ENCODE measurements at regions not wholly inside any gene's neighbourhood (a gene's known extent, or its start where the extent isn't known, plus 50 kb on each side); places are given as distances from the start of the nearest gene placed in this dataset.

DNA sequence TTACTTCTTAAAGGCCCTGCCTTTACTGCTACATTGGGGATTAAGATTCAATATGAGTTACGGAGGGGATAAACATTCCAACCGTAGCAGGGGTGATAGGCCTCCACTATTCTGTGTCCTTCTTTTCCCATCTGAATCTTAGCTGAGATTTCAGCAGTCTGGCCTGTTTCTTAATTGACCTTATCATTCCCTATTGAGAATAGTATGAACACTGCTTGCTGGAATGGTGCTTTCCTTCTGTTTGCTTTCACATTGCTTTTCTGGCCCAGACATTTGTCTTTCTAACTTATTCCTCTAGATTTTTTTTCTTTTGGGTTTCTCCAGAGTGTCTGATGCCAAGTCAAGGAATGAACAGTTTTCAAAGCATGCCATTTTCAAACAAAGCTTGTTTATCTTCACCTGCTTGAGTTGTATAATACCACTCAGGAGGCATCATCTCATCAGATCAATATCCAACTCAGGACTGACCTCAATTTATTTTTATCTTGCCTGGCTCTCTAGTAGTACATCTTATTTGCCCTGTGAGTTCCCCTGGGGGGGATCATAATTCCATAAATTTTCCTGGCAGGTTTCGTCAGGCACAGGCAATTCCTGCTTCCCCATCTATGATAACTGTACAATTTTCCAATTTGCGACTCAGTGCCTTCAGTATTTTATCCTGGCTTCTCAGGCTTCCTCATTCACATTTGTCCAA, 161.1 kb upstream of the STT3B start:
- TF ChIP-seq CTCF (IDR thresholded peaks at IDR 0.05), result no peak
- no peak for TF ChIP-seq EZH2 (IDR thresholded peaks at IDR 0.05)
- TF ChIP-seq EZH2phosphoT487 (IDR thresholded peaks at IDR 0.05), result no peak

All from neural progenitor cell (in vitro differentiated cells).